Spleen (tissue), 11 donors: ENCODE measurements at regions not wholly inside any gene's neighbourhood (a gene's known extent, or its start where the extent isn't known, plus 50 kb on each side); places are given as distances from the start of the nearest gene placed in this dataset.

Source experiments
- DNase-seq: peaks from one replicate; pipeline ENCODE4 v3.0.0-alpha.2; 2020
- H3K27ac ChIP-seq, 8 donors: fragments of 200-600 bp; sonication (generic) in 7 of 8; 1 replicate in 4 of 8; 2 replicates in 4 of 8; pipeline versions ENCODE4 v1.5.0 to v1.8.0; 2016 to 2021; ENCODE audit warnings: inconsistent platforms in 4 of 8, mild to moderate bottlenecking in 4 of 8, moderate library complexity in 1 of 8
- H3K27me3 ChIP-seq, 7 donors: fragments of 200-600 bp; sonication (generic) in 6 of 7; replicated peaks in 1 of 7; 1 replicate in 4 of 7; 2 replicates in 3 of 7; pipeline versions ENCODE4 v1.5.0 to v1.8.0; 2016 to 2021; ENCODE audit warnings: inconsistent platforms in 3 of 7, mild to moderate bottlenecking in 1 of 7
- H3K36me3 ChIP-seq, 6 donors: fragments of 200-600 bp; sonication (generic) in 5 of 6; 1 replicate in 4 of 6; 2 replicates in 2 of 6; pipeline versions ENCODE4 v1.5.0 to v1.8.0; 2016 to 2021; ENCODE audit warnings: inconsistent platforms in 2 of 6
- H3K4me1 ChIP-seq, 6 donors: fragments of 200-600 bp; sonication (generic) in 5 of 6; 1 replicate in 3 of 6; 2 replicates in 3 of 6; pipeline versions ENCODE4 v1.5.0 to v1.8.0; 2016 to 2021; ENCODE audit warnings: inconsistent platforms in 3 of 6
- H3K4me3 ChIP-seq, 8 donors: fragments of 200-600 bp; sonication (generic) in 7 of 8; 1 replicate in 4 of 8; 2 replicates in 4 of 8; pipeline versions ENCODE4 v1.5.0 to v1.8.0; 2016 to 2021; ENCODE audit warnings: inconsistent platforms in 4 of 8, mild to moderate bottlenecking in 4 of 8, moderate library complexity in 2 of 8
- H3K9me3 ChIP-seq, 8 donors: fragments of 200-600 bp; sonication (generic) in 7 of 8; 1 replicate in 4 of 8; 2 replicates in 4 of 8; pipeline versions ENCODE4 v1.5.0 to v1.8.0; 2016 to 2021; ENCODE audit warnings: inconsistent platforms in 4 of 8
- CTCF ChIP-seq, 11 experiments: fragments of 200-600 bp in 7 of 11; fragments of 450-650 bp in 4 of 11; sonication (generic) in 4 of 11; IDR thresholded peaks in 8 of 11; conservative IDR thresholded peaks in 3 of 11; 1 replicate in 7 of 11; 2 replicates in 4 of 11; pipeline versions ENCODE4 v1.4.0 to v1.8.0; 2016 to 2021; ENCODE audit warnings: antibody characterized with exemption in 11 of 11, inconsistent platforms in 4 of 11, mild to moderate bottlenecking in 1 of 11
- POLR2A ChIP-seq, 3 donors: fragments of 450-650 bp; IDR thresholded peaks; one replicate each; pipeline ENCODE4 v1.5.1; 2017; ENCODE audit warnings: antibody characterized with exemption in 3 of 3, mild to moderate bottlenecking in 1 of 3
- POLR2AphosphoS5 ChIP-seq, 3 donors: sonication (generic); formaldehyde crosslinking; IDR thresholded peaks; one replicate each; pipeline ENCODE4 v1.5.1; 2017; ENCODE audit warnings: antibody characterized with exemption in 3 of 3
- WGBS, 5 donors: extraction: QIAGEN DNeasy Blood & Tissue Kit in 3 of 5; methylation state at CpG; one replicate each; pipeline versions ENCODE4 v1.1.5 to v1.1.7; 2013 to 2018; 5-methylcytosine and 5-hydroxymethylcytosine counted together
- intact Hi-C: fragments of 100-400 bp; cut with DNase I; formaldehyde crosslinking; loops from one replicate; pipeline ENCODE4 v1.15.0; 2023; ENCODE audit warnings: low total_unique reads
- donor health status: healthy with polysubstance abuse.
- donor health status: DM: no; HTN: no; CAD: no; lungs with moderate emphysema.
- donor health status: DM: no; HTN: no; CAD: no.
- donor health status: Bipolar disorder and iron deficiency.
- donor health status: healthy.
- donor health status: DM: no; HTN: no; CAD: no.
- donor health status: DM: yes; HTN: yes; CAD: no.

- 31 to 56% (median 39%) methylated on average over 4 of the region's 4 CpGs for WGBS, 5 donors
- no peak for DNase-seq
- peaks cover 0 to 14% (median 0%) of the 10 kb centered on the region in 6 donors for H3K4me1 ChIP-seq
Observed at GRCh38 chr2:128714285-128714684, 395.6 kb upstream of the HS6ST1 start.

GRCh38 chr2:128714851-128715312 lies 396.2 kb upstream of the HS6ST1 start:
- no peak overlapping the region for H3K27ac ChIP-seq
- peaks cover 0 to 5% (median 0%) of the 10 kb centered on the region in 8 donors for H3K9me3 ChIP-seq
- peak in 3 of 11 experiments; percentile 11 to 25 (median 12) for TF ChIP-seq CTCF (IDR thresholded peaks at IDR 0.05 in 8 of 11, conservative IDR thresholded peaks at IDR 0.05 in 3 of 11)
- no peak for TF ChIP-seq POLR2AphosphoS5 (IDR thresholded peaks at IDR 0.05)
- peaks cover 0 to 36% (median 0%) of the 10 kb centered on the region in 7 donors for H3K27me3 ChIP-seq
- intact Hi-C loops = no loop called here
- DNase-seq = no peak
- no peak overlapping the region for H3K4me3 ChIP-seq
- WGBS, 5 donors = 71 to 82% (median 73%) methylated on average over 5 to 6 of the region's 6 CpGs
- peaks cover 0 to 14% (median 0%) of the 10 kb centered on the region in 6 donors for H3K4me1 ChIP-seq
- no peaks in the 10 kb centered on the region for H3K36me3 ChIP-seq

More at GRCh38 chr2:128714285-128714684, 395.6 kb upstream of the HS6ST1 start:
- Histone ChIP-seq H3K4me3 (no peak overlapping the region), H3K36me3 (no peaks in the 10 kb centered on the region), H3K27me3 (peaks cover 0 to 36% (median 0%) of the 10 kb centered on the region in 7 donors), H3K9me3 (peaks cover 0 to 10% (median 2%) of the 10 kb centered on the region in 8 donors), H3K27ac (no peak overlapping the region)
- TF ChIP-seq CTCF (IDR thresholded peaks at IDR 0.05 in 8 of 11, conservative IDR thresholded peaks at IDR 0.05 in 3 of 11) (no peak), POLR2AphosphoS5 (IDR thresholded peaks at IDR 0.05) (no peak), POLR2A (IDR thresholded peaks at IDR 0.05) (no peak)
- intact Hi-C loops = no loop called here

- peaks cover 0 to under 1% (median 0%) of the 10 kb centered on the region in 8 donors for H3K9me3 ChIP-seq
- H3K27me3 ChIP-seq = peaks cover 0 to 36% (median 0%) of the 10 kb centered on the region in 7 donors
- H3K27ac ChIP-seq = no peak overlapping the region
- intact Hi-C loops = no loop called here
- H3K36me3 ChIP-seq = no peaks in the 10 kb centered on the region
- H3K4me1 ChIP-seq = peaks cover 0 to 13% (median 0%) of the 10 kb centered on the region in 6 donors
- 78 to 88% (median 80%) methylated on average over 7 of the region's 7 CpGs for WGBS, 5 donors
- H3K4me3 ChIP-seq = no peak overlapping the region
- TF ChIP-seq POLR2A (IDR thresholded peaks at IDR 0.05) (no peak), POLR2AphosphoS5 (IDR thresholded peaks at IDR 0.05) (no peak), CTCF (IDR thresholded peaks at IDR 0.05 in 8 of 11, conservative IDR thresholded peaks at IDR 0.05 in 3 of 11) (no peak)
- DNase-seq = no peak
Observed at GRCh38 chr2:128715360-128715759, 396.7 kb upstream of the HS6ST1 start.

- DNase-seq = no peak
- Histone ChIP-seq H3K27me3 (peaks cover 0 to 36% (median 0%) of the 10 kb centered on the region in 7 donors), H3K27ac (no peak overlapping the region), H3K9me3 (no peaks in the 10 kb centered on the region), H3K4me3 (no peak overlapping the region), H3K36me3 (no peaks in the 10 kb centered on the region), H3K4me1 (peaks cover 0 to 8% (median 0%) of the 10 kb centered on the region in 6 donors)
- 39 to 58% (median 48%) methylated on average over 7 to 8 of the region's 8 CpGs for WGBS, 5 donors
- intact Hi-C loops = no loop called here
- no peak for TF ChIP-seq CTCF (IDR thresholded peaks at IDR 0.05 in 8 of 11, conservative IDR thresholded peaks at IDR 0.05 in 3 of 11)
Observed at GRCh38 chr2:128716299-128716721, 397.6 kb upstream of the HS6ST1 start.
